ENCODE measurements at regions not wholly inside any gene's neighbourhood (a gene's known extent, or its start where the extent isn't known, plus 50 kb on each side); places are given as distances from the start of the nearest gene placed in this dataset.
"Not testable (repeated sequence)": the region's sequence is repeated elsewhere in the genome, so short reads cannot be mapped to it uniquely, and the experiment has no call there.

DNA sequence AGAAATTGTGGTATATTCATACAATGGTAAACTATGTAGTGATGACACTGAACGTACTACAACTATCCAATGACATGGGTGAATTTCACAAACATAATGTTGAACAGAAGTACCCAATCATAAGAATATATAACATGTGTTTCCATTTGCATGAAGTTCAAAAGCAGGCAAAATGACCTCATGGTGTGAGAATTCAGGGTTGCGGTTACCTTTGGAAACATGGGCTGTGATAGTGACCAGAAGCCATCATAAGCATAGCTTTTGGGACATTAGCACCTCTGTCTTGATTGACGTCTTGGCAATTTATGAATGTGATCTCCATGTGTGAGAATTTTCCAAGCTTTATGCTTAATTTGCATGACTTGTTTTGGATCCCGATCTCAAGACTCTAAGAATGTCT, 500.1 kb upstream of the JAG1 start:
- DNase-seq (ENCODE audit: low read depth, low spot score): peak; percentile 44

DNA sequence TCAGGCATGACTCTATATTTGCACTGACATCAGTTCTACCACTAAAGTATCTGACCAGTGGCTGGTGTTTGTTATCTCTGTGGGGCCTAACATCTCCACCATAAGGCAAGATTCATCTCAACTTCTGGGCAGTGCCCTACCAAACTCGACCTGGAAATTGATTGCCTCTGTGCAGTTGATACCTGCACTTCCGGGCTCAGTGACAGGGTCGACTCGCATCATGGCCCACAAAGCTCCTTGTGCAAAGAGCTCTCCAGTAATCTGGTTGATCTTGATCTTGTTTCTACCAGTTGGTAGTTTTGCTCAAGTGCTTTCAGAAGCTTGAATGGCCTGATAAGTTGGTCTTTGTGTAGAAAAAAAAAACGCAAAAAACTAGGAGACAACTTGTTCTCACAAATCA, 501.1 kb upstream of the JAG1 start:
- DNase-seq (ENCODE audit: low read depth, low spot score): no peak

DNA sequence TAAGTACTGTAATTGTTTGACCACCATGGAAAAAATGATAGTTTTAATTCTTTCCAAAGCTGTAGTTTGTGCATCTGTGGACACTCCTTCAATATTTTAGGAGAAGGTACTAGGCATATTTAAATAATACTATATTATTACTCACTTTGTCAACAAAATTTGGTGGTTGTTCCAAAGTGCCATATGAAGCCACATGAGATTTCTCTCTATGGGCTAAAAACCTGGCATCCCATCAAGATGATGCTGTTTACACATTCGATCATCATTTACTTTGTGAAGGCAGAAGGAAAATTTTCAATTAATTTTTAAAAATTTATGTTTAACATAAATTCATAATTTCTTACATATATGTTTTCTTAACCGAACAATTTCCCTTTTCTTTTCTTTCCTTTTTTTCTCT, 502.6 kb upstream of the JAG1 start:
- DNase-seq (ENCODE audit: low read depth, low spot score): no peak

DNA sequence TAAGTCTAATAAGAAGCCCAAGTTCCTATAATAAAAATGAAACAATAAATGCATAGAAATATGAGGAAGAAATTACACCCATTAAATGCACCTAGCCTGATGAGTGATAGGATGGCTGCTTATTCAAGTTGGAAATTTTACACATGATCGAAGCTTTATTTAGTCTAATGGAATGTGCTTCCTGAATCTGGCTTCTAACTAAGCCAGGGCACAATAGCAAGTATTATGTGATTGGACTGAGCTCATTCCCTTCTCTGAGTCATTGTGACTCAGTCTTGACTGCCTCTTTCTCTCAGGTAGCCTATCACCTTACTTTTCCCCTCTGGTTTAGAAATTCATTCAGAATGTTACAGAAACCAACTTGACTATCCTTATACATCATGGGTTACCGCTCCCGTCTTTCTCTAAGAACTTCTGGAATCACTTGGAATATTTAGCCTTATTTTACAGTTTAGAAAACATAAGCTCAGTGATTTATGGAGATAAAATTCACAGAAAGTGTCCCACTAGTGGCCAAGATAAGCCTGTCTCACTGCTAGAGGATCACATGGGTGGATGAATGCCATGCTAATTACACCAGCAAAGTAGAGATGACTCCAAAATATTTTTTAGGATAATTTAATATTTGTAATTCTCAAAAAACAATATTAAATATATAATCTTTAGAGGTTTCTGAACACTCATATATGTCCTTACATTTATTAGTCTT, 505.3 kb upstream of the JAG1 start:
- DNase-seq (ENCODE audit: low read depth, low spot score): peak; percentile 89

DNA sequence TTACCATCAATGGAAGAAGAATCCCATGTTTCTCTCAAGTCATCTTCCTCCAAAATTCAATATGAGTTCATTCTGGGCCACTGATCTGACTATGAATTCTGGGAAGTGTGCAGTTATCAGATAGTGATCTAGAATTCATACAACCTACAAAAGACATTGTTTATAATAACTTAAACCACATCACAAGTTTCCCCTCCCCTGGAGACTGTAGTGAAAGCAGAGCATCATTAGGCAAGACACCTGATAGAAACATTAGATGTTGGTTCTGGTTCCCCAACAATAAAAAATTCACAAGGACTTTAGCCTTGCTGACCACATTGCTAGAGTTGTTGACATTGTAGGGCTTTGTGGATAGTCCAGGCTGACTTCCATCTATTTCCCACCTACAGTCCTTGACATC, 506.4 kb upstream of the JAG1 start:
- no peak for DNase-seq (ENCODE audit: low read depth, low spot score)

DNA sequence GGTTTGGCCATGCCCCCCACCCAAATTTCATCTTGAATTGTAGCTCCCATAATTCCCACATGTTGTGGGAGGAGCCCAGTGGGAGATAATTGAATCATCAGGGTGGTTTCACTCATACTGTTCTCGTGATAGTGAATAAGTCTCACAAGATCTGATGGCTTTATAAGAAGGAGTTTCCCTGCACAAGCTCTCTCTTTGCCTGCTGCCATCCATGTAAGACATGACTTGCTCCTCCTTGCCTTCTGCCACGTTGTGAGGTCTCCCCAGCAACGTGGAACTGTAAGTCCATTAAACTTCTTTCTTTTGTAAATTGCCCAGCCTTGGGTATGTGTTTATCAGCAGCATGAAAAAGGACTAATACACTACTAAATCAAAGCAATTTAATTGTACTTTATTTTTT, 507.3 kb upstream of the JAG1 start:
- DNase-seq (ENCODE audit: low read depth, low spot score): not testable (repeated sequence)

DNA sequence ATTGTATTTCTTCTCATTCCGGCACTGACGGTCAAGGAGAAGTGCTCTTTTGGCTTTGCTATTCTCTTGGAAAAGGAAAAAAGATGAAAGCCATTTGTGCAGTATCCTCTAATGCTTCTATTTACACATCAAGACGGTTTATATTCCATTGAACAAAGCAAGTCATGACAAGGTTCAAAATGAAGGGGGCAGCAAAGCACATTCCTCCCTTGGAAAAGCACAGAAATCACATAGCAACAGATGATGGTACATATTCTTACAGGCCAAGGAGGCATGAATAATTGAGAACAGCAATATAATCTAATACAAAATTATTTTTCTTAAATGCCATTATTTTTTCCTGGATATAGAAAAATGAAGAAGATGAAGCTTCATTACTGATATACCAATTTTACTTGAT, 508.2 kb upstream of the JAG1 start:
- DNase-seq (ENCODE audit: low read depth, low spot score): no peak

DNA sequence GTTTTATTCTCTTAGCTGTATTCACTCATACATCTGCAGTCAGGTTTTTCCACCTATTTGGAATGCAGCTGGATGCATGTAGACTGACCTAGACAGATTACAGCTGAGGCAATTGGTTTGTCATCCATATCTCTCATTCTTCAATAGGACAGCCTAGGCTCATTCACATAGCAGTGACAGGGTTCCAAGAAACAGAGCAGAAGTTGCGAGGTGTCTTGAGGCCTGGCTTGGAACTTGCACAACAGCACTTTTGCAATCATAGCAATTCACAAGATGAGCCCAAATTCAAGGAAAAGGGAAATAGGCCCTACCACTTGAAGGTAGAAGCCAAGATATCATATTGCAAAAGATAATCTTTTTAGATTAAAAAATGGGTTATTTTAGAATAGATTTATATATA, 508.9 kb upstream of the JAG1 start:
- DNase-seq (ENCODE audit: low read depth, low spot score): no peak

DNA sequence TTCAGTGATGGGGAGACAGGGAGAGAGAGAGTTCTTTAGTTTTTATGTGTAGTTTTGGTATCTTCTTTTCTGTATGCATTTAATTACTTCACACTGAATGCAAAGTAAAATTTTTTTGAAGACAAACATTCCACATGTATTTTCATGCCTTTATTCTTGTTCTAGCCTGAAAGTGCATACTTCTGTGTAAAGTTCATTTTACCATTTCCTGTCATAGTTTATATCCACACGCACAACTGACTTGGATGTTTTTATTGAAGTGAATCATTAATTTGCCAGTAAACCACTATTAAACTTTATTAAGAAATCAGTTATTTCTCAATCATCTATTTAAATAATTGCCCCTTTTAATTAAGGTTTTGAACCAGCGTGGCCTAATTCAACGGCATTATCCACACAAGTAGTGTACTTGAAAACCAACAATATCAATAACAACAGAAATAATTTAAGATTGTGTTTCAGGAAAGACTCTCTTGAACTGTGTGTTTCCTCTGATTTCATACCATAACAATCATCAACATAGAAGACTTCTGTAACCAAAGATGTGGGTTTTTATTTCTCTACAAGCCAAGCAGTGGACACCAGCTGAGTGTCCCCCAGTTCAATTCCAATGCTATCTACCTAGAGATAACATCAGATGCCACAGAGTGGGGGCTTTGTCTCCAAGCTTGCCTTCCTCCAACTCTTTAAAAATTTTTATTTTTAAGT, 512.7 kb upstream of the JAG1 start:
- DNase-seq (ENCODE audit: low read depth, low spot score): no peak

DNA sequence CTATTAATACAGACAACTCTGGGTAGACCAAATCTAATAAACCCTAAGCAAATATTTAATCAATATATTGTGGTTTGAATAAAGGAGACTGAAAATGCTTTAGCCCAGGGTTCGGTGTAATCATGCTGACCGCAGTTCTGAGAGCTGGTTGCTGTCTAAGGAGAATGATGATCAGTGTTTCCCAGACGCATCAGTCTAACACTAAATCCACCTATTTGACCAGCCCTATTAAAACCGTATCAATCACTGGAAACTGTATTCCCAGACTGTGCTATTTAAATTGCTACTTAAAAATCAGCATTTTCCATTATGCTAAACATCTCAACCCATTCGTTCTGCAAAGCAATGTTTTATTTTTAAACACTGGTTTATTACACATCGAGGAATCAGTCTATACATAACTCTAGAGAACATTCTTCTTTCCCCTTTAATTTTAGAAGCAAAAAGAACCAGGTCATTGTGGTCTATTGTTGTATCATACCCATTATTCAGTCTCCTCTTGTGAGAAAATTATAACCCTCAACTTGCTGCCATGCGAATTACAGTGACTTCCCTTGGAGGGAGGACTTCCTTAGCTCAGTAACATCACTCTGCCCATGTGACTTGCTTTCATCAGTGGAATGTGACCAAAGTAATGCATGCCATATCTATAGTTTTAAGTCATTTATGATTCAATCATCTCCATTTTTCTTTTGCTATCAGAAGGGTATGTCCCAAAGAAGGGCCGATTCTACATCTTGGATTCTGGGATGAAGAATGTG, 515.2 kb upstream of the JAG1 start:
- no peak for DNase-seq (ENCODE audit: low read depth, low spot score)

DNA sequence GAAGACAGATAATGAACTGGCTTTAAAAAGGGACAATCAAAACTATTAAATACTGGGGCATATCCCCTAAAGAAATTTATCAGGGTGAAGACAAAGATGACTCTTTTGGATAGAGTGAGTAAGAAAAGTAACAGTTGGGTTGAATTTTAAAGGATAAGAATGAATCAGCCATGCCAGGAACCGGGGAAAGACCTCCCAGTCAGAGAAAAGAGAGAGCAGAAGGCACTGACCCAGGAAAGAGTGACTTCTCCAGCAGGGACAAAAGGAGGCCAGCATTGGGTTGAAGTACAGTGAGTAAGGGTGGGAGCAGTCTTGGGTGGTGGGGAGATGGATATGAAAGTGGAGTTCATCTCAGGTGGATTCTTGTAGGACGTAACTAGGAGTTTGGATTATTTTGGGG, 516.9 kb upstream of the JAG1 start:
- no peak for DNase-seq (ENCODE audit: low read depth, low spot score)

DNA sequence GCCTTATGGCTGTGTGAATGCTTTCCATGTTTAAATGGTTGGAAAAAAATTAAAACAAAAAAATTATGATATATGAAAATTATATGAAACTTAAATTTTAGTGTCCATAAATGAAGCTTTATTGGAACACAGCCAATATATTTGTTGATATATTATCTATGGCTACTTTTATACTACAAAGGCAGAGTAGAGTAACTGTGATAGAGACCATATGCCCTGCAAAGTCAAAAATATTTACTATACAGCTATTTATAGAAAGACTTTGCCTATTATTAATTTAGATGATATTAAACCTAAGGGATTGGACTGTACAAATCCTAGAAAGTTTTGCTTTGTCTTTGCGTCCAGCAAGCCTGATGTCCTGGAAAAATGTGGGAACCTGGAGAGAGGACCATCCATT, 518.3 kb upstream of the JAG1 start:
- DNase-seq (ENCODE audit: low read depth, low spot score): no peak

DNA sequence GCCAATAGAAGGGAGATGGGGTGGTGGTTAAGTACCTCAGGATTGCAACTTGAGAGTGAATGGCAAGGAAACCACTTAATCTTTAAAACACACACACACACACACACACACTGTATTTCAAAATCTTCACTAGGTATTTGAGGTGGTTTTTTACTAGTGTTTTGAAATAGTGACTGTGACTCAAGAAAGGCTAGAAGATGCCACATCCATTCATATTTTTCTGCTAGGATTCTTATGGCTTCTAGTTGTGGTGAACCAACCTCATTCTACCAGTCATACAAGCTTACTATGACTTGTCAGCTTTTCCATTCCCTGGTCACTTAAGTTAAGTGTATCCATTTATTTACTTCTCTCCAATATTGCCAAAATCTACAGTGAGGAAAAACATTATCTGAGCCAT, 519.4 kb upstream of the JAG1 start:
- no peak for DNase-seq (ENCODE audit: low read depth, low spot score)

DNA sequence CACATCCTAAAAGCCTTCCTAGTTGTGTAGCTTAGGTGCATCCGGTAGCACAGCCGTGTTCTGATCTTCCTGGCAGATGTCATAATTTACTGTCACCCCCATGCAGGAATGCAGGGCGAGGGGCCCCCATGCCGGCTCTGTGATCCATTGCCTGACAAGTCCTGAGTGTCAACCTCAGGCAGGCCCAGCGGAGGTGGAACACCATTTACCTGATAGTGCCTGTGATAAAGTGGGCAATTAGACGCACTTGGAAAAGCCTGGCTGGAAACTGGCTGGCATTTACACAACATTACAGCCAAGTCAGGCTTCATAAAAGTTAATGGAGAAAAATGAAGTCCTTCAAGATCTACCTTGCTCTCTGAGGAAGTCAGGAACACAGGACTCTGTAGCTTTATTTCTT, 521.4 kb upstream of the JAG1 start:
- DNase-seq (ENCODE audit: low read depth, low spot score): no peak

DNA sequence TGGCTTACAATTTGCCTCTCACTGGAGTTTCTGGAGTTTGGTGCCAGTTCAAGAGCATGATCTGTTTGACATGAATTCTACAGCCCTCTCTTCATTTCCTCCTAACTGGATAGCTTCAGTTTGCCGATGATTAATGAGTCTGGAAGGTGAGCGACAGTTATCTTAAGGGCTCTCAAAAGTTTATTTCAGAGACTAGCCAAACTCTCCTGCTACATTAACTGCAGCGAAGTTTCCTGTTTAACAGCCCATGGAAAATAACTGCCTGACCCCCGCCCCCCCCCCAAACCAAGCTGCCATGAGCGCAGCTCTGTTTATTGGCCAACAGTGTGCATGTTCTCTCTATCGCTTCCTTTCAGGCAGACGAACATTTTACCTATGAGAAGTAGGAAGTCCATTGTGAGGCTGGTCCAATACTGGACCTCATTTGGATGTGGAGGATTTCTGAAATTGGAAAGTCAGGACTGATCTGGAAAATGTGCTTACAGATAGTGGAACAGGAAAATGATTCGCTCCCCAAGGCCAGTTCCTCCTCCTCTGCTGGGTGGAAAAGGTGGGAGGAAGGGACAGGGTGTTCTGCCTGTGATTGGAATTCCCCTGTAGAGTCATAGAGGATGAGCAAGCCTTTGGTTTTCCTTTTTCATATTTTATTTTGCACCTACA, 522.2 kb upstream of the JAG1 start:
- DNase-seq (ENCODE audit: low read depth, low spot score): no peak

DNA sequence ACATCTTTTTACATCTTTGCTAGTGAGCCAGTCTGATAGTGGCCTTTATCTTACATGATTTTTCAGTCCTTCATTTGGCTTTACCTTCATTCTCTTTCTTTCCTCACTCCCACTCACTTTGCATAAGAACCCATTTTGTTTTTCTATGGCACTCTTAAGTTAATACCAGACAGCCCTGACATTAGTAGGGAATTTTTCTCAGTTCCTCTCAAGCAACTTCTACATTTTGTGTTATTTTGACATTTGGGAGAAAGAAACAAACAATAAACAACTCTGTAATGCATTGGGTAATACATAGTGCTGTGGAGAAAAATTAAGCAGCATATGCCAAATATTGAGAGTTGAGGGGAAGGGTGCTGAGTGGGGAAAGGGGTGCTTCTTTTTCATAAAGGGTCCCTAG, 524.1 kb upstream of the JAG1 start:
- DNase-seq (ENCODE audit: low read depth, low spot score): no peak

DNA sequence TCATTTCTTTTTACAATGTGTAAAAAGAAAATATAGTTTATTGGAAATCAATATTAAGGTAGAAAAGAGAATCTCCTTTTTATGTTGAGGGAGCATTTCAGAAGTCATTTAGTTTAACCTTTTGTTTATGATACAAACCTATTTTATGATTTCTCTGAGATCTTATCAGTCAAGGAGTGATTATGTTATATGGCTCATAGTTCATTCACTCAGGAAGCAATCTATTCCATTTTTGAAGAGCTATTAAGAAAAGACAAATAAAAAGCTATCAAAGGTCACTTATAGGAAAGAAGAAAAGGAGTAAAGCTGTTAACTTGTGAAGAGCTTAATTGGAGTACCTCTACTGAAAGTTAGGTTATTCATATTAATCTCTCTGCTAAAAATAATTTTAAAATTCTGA, 526.6 kb upstream of the JAG1 start:
- DNase-seq (ENCODE audit: low read depth, low spot score): no peak

DNA sequence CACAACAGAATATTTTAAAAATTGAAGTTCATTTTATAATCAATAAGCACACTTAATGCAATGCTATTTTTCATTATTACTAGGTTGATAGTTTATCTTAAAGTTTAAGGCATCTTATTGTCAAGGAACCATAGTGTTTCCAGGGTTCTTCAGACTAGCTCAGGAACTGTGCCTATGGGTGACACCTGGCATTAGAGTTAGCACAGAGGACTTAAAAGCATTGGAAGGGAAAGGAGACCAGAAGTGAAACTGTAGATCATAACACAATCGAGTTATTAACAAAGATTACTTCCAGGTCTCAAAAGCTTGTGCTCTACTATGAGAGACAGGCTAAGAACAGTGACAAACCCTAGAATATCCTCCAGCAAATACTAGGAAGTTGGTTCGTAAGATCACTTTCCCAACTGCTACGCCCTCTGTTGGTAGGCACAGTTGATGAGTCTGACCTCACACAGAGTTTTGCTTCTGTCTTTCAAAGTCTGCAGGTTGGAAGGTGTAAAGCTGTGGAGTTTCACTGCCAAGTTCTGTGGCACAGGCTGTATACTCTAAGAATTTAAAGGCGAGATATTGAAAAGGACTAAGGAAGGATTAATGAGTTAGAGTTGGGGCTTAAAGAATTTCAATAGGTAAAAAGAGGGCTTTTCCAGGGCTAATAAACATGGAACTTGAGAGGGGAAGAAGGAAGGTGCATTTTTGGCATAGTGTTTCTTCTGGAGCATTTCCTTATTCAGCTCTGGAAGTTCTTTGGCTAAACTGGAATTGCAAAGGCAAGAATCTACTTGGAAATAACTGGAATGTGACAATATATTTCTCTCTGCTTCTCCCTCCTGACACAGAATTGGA, 531.3 kb upstream of the JAG1 start:
- DNase-seq (ENCODE audit: low read depth, low spot score): peak; percentile 71

DNA sequence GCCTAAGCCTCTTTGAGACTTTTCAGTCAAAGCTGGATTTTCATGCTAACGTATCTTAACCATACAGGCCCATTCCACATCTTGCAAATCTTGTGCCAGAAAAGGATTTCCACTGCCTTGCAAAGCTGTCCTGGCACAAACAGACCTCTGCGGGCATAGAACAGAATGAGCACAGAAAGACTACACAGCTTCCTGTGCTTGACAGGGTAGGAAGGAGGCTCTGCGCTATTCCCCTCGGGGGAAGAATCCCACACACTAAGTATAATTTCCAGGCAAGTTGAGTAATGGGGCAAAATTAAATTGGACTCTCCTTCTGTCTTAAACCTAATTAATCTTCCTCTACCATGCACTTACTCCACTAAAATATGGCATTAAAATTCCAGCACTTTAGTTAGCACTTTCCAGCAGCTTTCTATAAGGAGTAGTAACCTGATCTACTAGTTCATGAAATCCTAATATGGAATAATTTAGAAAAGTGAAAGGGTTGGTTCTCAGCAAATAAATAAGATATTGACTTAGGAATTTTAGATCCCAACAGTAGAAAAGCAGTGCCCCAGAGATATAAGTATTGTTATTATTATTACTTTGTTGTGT, 532.1 kb upstream of the JAG1 start:
- no peak for DNase-seq (ENCODE audit: low read depth, low spot score)

DNA sequence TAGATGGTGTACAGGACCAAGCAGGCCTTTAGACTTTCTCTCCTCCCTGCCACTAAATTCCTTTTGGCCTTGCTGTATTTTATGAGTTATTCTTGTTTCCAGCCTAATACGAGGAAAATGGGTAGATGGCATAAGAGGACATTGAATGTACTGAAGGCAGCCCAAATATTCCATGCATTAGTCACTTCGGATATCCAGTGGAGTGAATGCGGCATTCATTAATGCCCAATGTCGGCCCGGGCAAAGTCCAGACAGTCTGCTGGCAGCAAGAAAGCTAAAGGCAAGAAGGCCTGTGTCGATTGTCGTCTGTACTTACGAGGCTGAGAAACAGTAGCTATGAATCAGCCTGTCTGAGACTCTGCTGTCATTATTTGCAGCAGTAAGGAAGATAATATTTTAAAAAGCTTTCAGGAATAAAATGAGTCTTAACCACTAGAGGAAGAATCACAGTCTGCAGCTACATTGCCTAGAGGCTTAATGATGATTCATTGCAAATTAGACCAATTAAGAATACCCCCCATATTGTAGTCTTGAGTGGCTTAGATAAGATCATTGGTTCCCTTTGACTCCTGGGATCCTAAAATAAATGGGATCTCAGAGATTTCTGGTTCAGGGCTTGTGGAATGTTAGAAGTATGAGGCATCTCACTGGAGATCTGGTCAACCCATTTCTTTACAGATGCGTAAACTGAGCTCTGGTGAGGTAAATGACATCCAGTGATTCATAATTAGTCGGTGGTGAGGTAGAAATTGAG, 534.1 kb upstream of the JAG1 start:
- peak; percentile 88 for DNase-seq (ENCODE audit: low read depth, low spot score)

All from astrocyte of the hippocampus (primary cell).